Activated CD8-positive, alpha-beta memory T cell treated with anti-CD3 and anti-CD28 coated beads for 1 hour (primary cell): ENCODE measurements at regions not wholly inside any gene's neighbourhood (a gene's known extent, or its start where the extent isn't known, plus 50 kb on each side); places are given as distances from the start of the nearest gene placed in this dataset.

ENCODE experiments used
- DNase-seq, 2 donors: peaks; one replicate each; pipeline ENCODE4 v3.0.0-alpha.2; 2020; ENCODE audit warnings: low read depth in 1 of 2; ENCODE audit errors: extremely low read depth in 1 of 2

GRCh38 chr1:47627016-47627415, 189.2 kb downstream of the FOXD2 start:
- DNase-seq = no peak

GRCh38 chr1:47627471-47628370, 189.9 kb downstream of the FOXD2 start:
- DNase-seq = no peak

GRCh38 chr1:47629201-47629600, 191.4 kb downstream of the FOXD2 start:
- DNase-seq = no peak

GRCh38 chr1:47630346-47630745, 192.5 kb downstream of the FOXD2 start:
- no peak for DNase-seq

- DNase-seq = no peak
These were observed 193.7 kb downstream of the FOXD2 start for GRCh38 chr1:47631411-47631995.

- DNase-seq = no peak
These were observed 197.3 kb downstream of the FOXD2 start for GRCh38 chr1:47635111-47635510.

GRCh38 chr1:47635597-47635996, 197.8 kb downstream of the FOXD2 start:
- DNase-seq = no peak

- no peak for DNase-seq
These were observed 199.4 kb downstream of the FOXD2 start for GRCh38 chr1:47637111-47637685.

- no peak for DNase-seq
These were observed 200.4 kb downstream of the FOXD2 start for GRCh38 chr1:47638240-47638639.

GRCh38 chr1:47638713-47639112, 200.9 kb downstream of the FOXD2 start:
- DNase-seq = no peak

- DNase-seq = no peak
These were observed 205.7 kb downstream of the FOXD2 start for GRCh38 chr1:47643306-47644211.

GRCh38 chr1:47644212-47644573, 206.3 kb downstream of the FOXD2 start:
- DNase-seq = no peak

- no peak for DNase-seq
These were observed 207.3 kb downstream of the FOXD2 start for GRCh38 chr1:47645151-47645550.

- DNase-seq = no peak
These were observed 208.8 kb downstream of the FOXD2 start for GRCh38 chr1:47646676-47647075.

GRCh38 chr1:47647327-47647845, 209.5 kb downstream of the FOXD2 start:
- DNase-seq = no peak

GRCh38 chr1:47650205-47650604, 212.4 kb downstream of the FOXD2 start:
- no peak for DNase-seq

- DNase-seq = no peak
These were observed 212.8 kb downstream of the FOXD2 start for GRCh38 chr1:47650611-47651010.

- DNase-seq = no peak
These were observed 213.7 kb downstream of the FOXD2 start for GRCh38 chr1:47651311-47652089.

GRCh38 chr1:47655521-47656300, 217.9 kb downstream of the FOXD2 start:
- no peak for DNase-seq
